ENCODE measurements at regions not wholly inside any gene's neighbourhood (a gene's known extent, or its start where the extent isn't known, plus 50 kb on each side); places are given as distances from the start of the nearest gene placed in this dataset.
"Not testable (repeated sequence)": the region's sequence is repeated elsewhere in the genome, so short reads cannot be mapped to it uniquely, and the experiment has no call there.

DNA sequence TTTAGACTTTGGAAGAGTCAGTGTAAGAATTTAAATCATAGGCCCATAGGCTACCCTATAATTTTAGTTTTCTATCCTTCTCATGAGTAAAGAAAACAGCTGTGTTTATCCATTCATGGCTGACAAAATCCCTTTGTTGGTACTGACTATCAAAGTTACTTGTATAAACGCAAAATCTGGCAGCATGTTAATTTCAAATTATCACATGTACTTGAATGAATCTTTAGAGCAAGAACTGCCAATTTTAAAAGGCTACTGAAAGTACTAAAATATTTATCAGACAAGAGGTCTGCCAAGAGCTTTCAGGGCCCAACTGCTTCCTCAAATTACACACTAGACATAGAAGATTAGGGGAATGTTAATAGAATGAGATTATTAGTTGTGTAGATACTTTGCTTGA, 66.6 kb downstream of the MYL12B start:
- FAIRE-seq (no peak), DNase-seq (ENCODE audit: extremely low spot score, insufficient read length, low read depth) (no peak)

DNA sequence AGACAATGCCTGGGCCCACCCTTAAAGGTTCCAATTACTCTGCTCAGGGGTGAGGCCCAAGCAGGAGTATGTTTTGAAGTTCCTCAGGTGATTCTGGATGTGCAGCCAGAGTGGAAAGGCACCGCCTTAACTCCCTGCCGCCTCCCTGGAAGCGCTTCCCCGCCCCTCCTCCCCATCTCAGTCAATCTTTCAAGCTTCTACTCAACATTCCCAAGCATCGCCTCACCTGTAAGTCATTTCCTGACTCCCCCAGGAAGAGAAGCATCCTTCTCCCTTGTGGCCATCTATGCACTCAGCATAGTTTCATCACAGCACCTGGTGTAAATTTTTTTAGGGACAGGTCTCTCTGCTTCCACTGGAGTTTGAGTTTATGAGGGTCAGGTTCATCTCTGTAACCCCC, 67.5 kb downstream of the MYL12B start:
- FAIRE-seq: no peak
- no peak for DNase-seq (ENCODE audit: extremely low spot score, insufficient read length, low read depth)

DNA sequence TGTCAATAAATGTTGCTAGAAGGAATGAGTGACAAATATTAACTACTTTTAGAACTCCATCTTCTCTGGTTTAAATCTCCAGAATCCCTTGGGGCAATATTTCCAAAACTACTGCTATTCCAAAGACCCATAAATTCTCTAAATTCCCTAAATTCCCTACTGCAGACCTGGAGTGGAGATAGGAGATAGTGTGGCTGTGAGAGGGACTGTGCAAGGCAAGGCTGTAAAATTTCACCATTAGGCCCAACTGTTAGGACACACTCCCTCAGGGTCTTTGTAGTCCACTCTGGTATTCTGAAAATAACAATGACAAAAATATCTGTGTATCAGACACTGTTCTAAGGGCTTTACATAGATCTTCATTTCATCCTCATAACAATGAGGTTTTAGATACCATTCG, 67.9 kb downstream of the MYL12B start:
- FAIRE-seq (no peak), DNase-seq (ENCODE audit: extremely low spot score, insufficient read length, low read depth) (no peak)

DNA sequence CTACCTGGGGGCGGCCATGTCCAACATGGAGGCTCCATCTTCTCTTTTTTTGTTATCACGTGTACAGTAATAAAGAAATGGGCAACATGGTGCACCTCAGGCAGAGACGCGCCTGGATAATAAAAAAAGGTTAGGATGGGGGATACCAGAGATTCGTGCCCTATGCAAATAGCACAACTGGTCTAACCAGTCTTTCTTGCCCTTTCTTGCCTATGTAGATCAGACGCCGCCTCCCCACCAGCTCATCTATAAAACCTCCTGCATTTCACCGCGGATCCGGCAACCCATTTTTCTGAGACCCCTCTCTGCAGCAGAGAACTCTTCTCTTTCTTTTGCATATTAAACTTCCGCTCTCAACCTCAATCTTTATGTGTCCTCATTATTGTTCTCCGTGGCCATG, 68.7 kb downstream of the MYL12B start:
- FAIRE-seq: no peak
- no peak for DNase-seq (ENCODE audit: extremely low spot score, insufficient read length, low read depth)

DNA sequence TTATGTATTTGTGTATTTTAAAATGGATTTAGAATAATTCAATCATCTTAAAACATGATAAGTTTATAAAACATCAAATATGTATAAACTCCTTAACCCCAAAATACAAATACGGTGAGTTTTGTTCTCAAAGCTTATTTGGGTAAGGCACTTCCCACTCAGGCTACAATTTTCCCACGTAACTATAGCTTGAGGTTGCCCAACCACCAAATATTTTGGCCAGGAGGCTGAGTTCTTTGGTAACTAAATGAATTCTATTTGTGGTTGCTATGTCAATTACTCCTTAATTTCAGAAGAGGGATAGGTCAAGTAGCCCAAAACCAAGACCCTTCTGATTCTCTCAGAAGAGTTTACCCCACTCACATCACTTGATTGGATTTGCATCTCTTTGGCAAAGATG, 70.4 kb downstream of the MYL12B start:
- FAIRE-seq: no peak
- no peak for DNase-seq (ENCODE audit: extremely low spot score, insufficient read length, low read depth)

DNA sequence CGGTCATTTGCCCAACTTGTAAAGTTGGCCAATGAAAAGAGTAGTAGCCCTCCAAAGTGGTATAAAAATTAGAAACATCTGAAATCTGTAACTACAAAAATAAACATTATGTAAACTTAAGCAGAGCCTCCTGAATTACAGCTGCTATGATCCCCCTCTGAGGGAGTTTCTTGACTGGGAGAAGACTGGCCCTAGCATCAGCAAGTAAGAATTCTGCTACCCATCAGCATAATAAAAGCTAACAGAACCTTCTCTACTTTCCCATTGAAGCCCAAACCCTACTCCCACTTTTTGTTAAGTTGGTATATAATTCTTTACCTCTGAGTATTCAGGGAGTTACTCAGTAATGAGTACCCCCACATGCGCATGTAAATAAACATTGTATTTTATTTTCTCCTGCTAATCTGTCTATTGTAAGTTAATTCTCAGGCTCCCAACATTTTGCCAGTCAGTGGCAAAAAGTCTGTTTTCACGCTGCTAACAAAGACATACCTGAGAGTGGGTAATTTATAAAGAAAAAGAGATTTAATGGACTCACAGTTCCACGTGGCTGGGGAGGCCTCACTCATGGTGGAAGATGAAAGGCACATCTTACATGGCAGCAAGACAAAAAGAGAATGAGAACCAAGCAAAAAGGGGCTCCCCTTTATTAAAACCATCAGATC, 71.3 kb downstream of the MYL12B start:
- DNase-seq (ENCODE audit: extremely low spot score, insufficient read length, low read depth) (no peak), FAIRE-seq (no peak)

DNA sequence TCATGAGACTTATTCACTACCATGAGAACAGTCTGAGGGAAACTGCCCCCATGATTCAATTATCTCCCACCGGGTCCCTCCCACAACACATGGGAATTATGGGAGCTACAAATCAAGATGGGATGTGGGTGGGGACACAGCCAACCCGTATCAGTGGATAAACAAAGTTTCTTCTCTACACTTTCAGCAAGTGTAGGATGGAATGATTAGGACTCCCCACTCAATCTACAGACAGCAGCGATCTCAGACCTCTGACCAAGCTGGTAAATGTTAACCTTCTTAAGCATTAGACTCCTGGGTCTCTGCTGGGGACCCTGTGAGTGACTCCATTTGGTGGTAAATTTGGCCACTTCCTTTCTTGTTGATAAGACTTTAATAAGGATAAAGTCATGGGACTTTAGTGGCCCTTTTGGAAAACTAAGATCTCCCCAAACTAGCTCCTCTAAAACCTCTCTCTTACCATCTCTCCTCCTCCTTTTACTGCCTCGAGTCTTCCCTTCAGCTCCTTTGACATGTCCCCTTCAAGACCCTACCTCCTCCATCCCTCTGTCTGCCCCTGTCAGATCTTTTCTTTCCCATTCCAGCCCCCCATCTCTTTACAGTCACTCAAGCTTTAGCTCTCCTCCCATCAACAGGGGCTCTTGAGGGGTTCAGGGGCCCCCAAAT, 71.9 kb downstream of the MYL12B start:
- FAIRE-seq (no peak), DNase-seq (ENCODE audit: extremely low spot score, insufficient read length, low read depth) (no peak)

DNA sequence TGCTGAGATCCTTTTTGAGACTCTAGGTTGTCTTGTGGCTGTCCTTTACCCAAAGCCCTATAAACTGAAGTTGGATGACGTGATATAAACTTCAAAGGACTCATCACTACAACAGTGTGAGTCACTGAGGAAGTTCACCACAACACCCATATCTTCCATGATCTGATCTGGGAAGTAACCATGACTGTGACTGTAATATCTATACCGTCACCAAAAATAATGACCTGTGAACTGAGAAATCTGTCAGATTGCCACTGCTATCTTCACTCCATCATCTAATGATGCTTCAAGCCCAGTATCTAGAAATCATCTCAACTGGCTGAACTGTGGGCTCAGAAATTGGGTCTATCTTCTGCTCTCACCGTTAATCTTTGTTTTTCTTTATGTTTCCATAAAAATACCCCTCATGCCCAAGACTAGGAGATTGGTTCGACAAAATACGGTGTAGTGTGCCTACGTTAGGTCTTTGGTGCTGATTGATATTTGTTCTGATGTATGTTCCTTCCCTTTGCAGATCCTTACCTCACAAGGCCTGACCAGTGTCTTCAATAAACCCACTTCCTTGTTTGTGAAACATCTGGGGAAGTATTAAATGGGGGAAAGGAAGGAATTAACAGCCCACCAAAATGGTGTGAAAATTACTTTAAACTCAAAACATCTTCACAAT, 78.2 kb downstream of the MYL12B start:
- DNase-seq (ENCODE audit: extremely low spot score, insufficient read length, low read depth) (no peak), FAIRE-seq (no peak)

DNA sequence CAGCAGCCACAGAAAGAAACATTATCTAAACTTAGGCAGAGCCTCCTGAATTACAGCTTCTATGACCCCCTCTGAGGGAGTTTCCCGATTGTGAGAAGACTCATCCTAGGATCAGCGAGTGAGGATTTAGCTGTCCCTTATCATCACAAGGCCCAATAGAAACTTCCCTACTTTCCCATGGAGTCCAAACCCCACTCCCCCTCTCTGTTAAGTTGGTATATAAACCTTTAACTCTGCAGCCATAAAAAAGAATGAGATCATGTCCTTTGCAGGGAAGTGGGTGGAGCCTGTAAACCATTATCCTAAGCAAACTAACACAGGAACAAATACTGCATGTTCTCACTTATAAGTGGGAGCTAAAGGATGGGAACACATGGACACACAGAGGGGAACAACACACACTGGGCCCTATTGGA, 78.8 kb downstream of the MYL12B start:
- no peak for FAIRE-seq

DNA sequence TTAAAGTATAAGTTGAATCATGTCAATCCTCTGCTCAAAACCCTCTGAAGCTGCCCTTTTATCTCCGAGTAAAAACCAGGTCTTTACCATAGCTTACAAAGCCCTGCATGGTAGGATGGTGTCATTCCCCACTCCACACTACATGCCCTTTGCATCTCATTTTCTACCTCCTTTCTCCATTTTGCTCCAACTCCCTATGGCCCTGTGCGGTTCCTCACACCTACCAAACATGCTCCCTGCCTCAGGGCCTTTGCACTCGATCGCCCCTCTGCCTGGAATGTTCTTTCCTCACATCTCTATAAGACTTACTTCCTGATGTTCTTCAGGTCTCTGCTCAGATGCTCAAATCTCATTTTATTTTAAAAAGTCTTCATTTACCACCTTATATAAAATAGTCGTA, 80.7 kb downstream of the MYL12B start:
- no peak for FAIRE-seq
- no peak for DNase-seq (ENCODE audit: extremely low spot score, insufficient read length, low read depth)

More for the DNA sequence above, 78.8 kb downstream of the MYL12B start:
- no peak for DNase-seq (ENCODE audit: extremely low spot score, insufficient read length, low read depth)

DNA sequence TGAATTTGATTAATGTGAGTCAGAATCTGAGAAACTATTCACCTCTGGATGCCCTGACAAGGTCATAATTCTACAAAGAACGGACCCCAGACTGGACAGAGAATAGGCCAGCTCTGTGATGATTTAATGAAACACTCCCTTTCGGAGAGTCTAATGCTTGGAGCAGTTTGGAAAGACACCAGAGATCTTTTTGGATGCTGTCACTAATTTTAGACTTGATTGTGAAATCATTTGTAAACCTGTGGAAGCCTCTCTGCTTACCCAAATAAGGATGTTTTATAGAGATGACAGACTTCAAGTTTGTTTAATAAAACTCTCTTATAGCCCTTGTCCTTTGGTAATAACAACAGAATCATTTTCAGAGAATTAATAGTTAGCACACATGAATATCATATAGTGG, 83.5 kb downstream of the MYL12B start:
- FAIRE-seq: no peak
- DNase-seq (ENCODE audit: extremely low spot score, insufficient read length, low read depth): no peak

DNA sequence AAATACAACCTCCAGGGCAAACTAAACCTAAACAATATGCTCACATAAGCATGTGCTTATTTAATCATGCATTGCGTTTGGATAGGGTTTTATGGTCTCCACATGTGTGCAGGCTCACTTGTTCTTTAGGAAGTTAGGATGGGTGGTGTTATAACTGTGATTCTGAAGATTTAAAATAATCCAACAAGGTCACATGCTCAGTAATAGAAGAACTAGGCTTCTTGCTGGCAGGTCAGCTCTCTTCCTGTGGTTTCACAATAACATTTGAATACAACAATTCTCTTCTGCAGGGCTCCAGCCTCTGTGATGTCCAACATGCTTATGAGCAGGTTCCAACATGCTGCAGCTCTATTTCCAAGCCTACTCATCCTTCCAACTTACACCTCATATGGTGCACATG, 84.0 kb downstream of the MYL12B start:
- DNase-seq (ENCODE audit: extremely low spot score, insufficient read length, low read depth) (no peak), FAIRE-seq (no peak)

DNA sequence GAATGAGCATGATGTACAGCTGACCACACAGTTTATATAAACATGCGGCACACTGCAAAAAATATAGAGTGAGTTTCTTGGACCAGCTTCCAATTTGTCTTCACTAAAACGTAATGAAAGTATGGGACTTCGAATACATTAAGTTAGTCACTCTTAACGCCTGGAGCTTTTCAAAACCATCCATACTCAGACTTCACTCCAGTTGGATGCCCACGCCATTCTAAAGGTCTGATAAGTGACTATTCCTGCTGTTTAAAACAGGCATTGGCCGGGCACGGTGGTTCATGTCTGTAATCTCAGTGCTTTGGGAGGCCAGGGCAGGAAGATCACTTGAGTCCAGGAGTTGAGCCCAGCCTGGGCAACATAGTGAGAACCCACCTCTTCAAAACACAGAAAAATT, 84.6 kb downstream of the MYL12B start:
- no peak for FAIRE-seq
- DNase-seq (ENCODE audit: extremely low spot score, insufficient read length, low read depth): no peak

DNA sequence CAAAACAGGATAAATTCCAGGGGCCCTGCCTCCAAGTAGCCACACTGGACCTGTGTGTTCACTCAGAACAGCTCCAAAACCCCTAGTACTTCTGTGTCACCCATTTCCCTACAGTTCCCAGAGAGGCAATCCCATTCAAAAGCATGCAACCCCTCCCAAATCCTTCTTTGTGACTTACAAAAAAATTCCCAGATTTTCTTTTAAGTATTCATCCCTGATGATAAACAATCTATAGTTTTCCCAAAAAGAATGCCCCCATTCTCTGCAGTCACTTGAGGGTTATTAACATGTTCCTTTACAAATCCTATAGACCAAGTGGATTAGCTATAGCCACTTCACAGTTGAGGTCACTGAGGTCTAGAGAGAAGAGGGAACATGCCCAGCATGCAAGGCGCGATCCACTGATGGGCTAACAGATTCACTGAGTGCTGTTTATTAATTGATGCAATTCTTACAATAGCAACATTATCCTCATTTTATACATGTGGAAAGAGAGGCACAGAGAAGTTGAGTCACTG, 85.4 kb downstream of the MYL12B start:
- DNase-seq (ENCODE audit: extremely low spot score, insufficient read length, low read depth): no peak
- FAIRE-seq: no peak

DNA sequence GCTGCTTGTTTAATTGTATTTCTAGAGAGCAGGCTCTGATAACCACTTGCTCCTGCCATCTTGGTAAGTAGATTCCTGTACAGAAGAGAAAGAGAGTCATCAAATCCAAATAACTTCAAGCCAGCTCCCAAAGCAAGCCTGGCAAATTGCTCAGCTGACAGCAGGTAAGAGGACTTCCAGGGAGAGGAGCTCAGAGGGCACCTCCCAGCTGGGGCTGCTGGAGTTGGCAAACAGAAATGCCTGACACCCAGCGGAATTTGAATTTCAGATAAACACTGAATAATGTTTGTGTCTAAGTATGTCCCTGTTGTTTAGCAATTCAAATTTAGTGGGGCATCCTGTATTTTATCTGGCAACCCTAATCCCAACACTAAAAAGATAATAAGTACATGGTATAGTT, 86.2 kb downstream of the MYL12B start:
- FAIRE-seq (no peak), DNase-seq (ENCODE audit: extremely low spot score, insufficient read length, low read depth) (no peak)

DNA sequence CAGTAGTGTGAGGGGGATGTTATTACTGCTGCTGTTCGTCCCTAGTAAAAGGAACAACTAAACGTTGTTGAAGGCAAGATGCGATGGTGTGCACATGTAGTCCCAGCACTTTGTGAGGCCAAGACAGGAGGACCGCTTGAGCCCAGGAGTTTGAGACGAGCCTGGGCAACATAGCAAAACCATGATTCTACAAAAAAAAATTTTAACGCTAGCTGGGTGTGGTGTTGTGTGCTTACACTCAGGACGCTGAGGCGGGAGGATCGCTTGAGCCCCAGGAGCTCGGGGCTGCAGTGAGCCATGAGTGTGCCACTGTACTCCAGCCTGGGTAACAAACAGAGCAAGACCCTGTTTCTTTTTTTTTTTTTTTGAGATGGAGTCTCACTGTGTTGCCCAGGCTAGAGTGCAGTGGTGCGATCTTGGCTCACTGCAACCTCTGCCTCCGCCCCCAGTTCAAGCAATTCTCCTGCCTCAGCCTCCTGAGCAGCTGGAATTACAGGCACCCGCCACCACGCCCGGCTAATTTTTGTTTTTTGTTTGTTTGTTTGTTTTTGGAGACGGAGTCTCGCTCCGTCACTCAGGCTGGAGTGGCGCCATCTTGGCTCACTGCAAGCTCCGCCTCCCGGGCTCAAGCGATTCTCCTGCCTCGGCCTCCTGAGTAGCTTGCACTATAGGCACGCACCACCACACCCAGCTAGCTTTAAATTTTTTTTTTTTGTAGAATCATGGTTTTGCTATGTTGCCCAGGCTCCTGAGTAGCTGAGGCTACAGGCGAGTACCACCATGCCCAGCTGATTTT, 87.3 kb downstream of the MYL12B start:
- not testable (repeated sequence) for FAIRE-seq; DNase-seq (ENCODE audit: extremely low spot score, insufficient read length, low read depth)

DNA sequence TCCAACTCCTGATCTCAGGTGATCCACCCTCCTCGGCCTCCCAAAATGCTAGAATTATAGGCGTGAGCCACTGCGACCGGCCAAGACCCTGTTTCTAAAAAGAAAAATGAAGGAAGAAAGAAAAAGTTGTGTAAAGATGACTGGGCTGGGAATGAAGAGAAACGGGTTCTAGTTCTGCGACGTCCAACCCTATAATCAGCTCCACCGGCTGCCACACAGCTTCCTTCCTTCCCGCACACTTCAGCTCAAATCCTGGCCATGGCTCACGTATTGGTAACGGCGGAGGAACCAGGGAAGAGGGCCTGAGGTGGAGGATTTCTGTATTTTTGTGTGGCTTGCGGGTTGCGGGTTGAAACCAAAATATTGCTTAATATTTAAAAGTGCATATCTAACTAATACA, 88.1 kb downstream of the MYL12B start:
- FAIRE-seq (no peak), DNase-seq (ENCODE audit: extremely low spot score, insufficient read length, low read depth) (no peak)

DNA sequence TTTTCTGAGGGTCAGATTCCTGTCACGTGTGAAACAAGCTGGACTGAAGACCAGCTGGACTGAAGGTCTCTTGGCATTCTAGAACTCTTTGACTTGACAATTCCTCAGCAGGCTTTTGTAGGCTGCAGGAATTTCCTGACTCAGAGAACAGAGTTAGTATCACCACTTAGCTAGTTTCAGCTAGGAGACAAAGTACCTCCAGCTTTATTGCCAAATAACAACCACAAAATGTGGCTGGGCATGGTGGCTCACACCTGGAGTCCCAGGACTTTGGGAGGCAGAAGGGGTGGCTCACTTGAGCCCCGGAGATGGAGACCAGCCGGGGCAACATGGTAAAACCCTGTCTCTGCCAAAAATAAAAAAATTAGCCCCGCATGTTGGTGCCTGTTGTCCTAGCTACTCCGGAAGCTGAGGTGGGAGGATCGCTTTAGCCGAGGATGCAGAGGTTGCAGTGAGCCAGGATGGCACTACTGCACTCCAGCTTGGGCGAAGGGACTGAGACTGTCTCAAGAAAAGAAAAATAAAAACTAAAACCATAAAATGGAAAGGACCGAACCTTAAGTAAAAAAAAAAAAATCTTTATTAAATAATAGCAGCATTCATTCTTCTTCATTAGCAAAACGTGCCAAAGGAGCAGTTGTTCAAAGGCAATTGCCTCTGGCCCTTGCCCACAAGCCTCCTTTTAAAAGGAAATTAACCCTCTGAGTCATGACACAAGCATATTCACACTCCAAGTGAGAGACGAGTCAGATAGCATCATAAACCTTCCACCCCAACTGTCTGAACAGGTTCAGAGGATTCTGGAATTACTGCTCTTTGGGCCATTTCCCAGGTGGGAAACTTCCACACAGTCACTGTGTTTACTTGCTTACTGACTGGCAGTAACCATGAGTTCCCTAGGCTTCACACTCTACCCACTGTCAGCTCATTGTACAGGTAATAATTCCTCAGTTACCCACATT, 88.9 kb downstream of the MYL12B start:
- DNase-seq (ENCODE audit: extremely low spot score, insufficient read length, low read depth) (no peak), FAIRE-seq (no peak)

DNA sequence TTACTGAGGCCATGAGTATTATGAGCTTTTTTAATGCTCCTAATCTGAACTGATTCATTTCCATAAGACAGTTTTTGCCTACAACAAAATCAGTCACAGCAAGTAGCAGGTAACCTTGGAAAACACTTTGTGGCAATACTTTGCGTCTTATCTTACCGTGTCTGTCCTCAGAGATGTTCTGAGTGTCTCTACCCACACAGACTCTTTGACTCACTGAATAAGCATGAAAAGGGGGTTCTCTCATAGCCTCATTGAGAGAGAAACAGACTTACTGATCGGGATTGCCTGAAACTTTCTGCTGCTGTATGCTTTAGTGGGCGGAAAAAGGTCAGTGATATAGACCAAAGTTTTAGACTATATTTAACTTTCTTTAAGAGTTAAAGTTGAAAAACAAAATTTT, 92.6 kb downstream of the MYL12B start:
- FAIRE-seq: no peak

More for the DNA sequence above, 92.6 kb downstream of the MYL12B start:
- DNase-seq (ENCODE audit: extremely low spot score, insufficient read length, low read depth): no peak

All from GM18507 (cell line).